CD4-positive, CD25-positive, alpha-beta regulatory T cell (primary cell): ENCODE measurements at regions not wholly inside any gene's neighbourhood (a gene's known extent, or its start where the extent isn't known, plus 50 kb on each side); places are given as distances from the start of the nearest gene placed in this dataset.
A peak's percentile ranks its signal among the peaks of the same experiment; 100 is the strongest.
"Not testable (repeated sequence)": the region's sequence is repeated elsewhere in the genome, so short reads cannot be mapped to it uniquely, and the experiment has no call there.

Experiments used
- ATAC-seq, 2 donors: fragments of 150-1000 bp; cut with Tn5 transposase; one replicate each; pipeline ENCODE4 v1.10.0; 2021; ENCODE audit warnings: low read depth in 2 of 2, moderate number of reproducible peaks in 2 of 2, moderate library complexity in 1 of 2
- DNase-seq, 3 donors: peaks; one replicate each; pipeline versions ENCODE4 v3.0.0 to v3.0.0-alpha.2; 2012 to 2022; ENCODE audit warnings: mixed read lengths in 1 of 3
- H3K27ac ChIP-seq: one replicate; pipeline ENCODE4 v1.7.0; 2013; ENCODE audit warnings: mild to moderate bottlenecking, low read length; ENCODE audit not compliant: insufficient read depth, poor library complexity, severe bottlenecking
- H3K27me3 ChIP-seq: one replicate; pipeline ENCODE4 v1.7.0; 2013; ENCODE audit warnings: low read length; ENCODE audit not compliant: control insufficient read depth, insufficient read depth
- H3K36me3 ChIP-seq: one replicate; pipeline ENCODE4 v1.7.0; 2013; ENCODE audit warnings: mild to moderate bottlenecking, low read length, moderate library complexity; ENCODE audit not compliant: control insufficient read depth, insufficient read depth
- H3K4me1 ChIP-seq: 2 replicates; pipeline ENCODE4 v1.7.0; 2013; ENCODE audit warnings: mild to moderate bottlenecking, low read length; ENCODE audit not compliant: insufficient read depth, control insufficient read depth, poor library complexity, severe bottlenecking
- H3K4me3 ChIP-seq: one replicate; pipeline ENCODE4 v1.7.0; 2013; ENCODE audit warnings: low read depth, mild to moderate bottlenecking, low read length, moderate library complexity
- H3K9me3 ChIP-seq, 2 experiments: 1 replicate in 1 of 2; 2 replicates in 1 of 2; pipeline ENCODE4 v1.7.0; 2013; ENCODE audit warnings: low read length in 2 of 2, mild to moderate bottlenecking in 1 of 2, moderate library complexity in 1 of 2; ENCODE audit not compliant: control insufficient read depth in 2 of 2
- H3K27ac Mint-ChIP-seq, 3 donors: one replicate each; pipeline ENCODE4 v1.8.0; 2020 to 2022; ENCODE audit warnings: mild to moderate bottlenecking in 3 of 3, mixed read lengths in 3 of 3, moderate library complexity in 2 of 3
- H3K27me3 Mint-ChIP-seq: one replicate; pipeline ENCODE4 v1.8.0; 2022; ENCODE audit warnings: mild to moderate bottlenecking, mixed read lengths
- H3K36me3 Mint-ChIP-seq: one replicate; pipeline ENCODE4 v1.8.0; 2020; ENCODE audit warnings: mixed read lengths
- H3K4me1 Mint-ChIP-seq, 4 donors: one replicate each; pipeline ENCODE4 v1.8.0; 2020 to 2022; ENCODE audit warnings: mixed read lengths in 4 of 4, mild to moderate bottlenecking in 1 of 4
- H3K4me3 Mint-ChIP-seq, 4 donors: one replicate each; pipeline ENCODE4 v1.8.0; 2020 to 2022; ENCODE audit warnings: mild to moderate bottlenecking in 4 of 4, mixed read lengths in 4 of 4, moderate library complexity in 3 of 4
- H3K9me3 Mint-ChIP-seq, 7 donors: one replicate each; pipeline ENCODE4 v1.8.0; 2020 to 2022; ENCODE audit warnings: mixed read lengths in 7 of 7, mild to moderate bottlenecking in 3 of 7, moderate library complexity in 2 of 7

- Histone ChIP-seq H3K4me1 (no peaks in the 10 kb centered on the region), H3K4me3 (no peak overlapping the region), H3K27me3 (no peaks in the 10 kb centered on the region), H3K9me3 (no peaks in the 10 kb centered on the region), H3K36me3 (no peaks in the 10 kb centered on the region), H3K27ac (no peak overlapping the region)
- ATAC-seq (peak in 1 of 2 donors; percentile 37), DNase-seq (peak in 1 of 3 donors; percentile 14)
- H3K27ac Mint-ChIP-seq: no peak overlapping the region
- H3K9me3 Mint-ChIP-seq: peaks cover 0 to 2% (median 0%) of the 10 kb centered on the region in 7 donors
- no peaks in the 10 kb centered on the region for H3K4me1 Mint-ChIP-seq
- no peak overlapping the region for H3K4me3 Mint-ChIP-seq
- H3K27me3 Mint-ChIP-seq: no peaks in the 10 kb centered on the region
- H3K36me3 Mint-ChIP-seq: no peaks in the 10 kb centered on the region
These were observed 68.0 kb upstream of the ATXN3L start for GRCh38 chrX:13387666-13388494.

- Histone ChIP-seq H3K27ac (no peak overlapping the region), H3K36me3 (no peaks in the 10 kb centered on the region), H3K27me3 (no peaks in the 10 kb centered on the region), H3K9me3 (no peaks in the 10 kb centered on the region), H3K4me3 (no peak overlapping the region), H3K4me1 (no peaks in the 10 kb centered on the region)
- no peak for DNase-seq
- Mint-ChIP-seq H3K9me3 (peaks cover 0 to 2% (median 0%) of the 10 kb centered on the region in 7 donors), H3K4me3 (no peak overlapping the region), H3K36me3 (no peaks in the 10 kb centered on the region), H3K4me1 (no peaks in the 10 kb centered on the region), H3K27me3 (no peaks in the 10 kb centered on the region), H3K27ac (no peak overlapping the region)
- ATAC-seq: no peak
These were observed 66.8 kb upstream of the ATXN3L start for GRCh38 chrX:13386636-13387035.

DNA sequence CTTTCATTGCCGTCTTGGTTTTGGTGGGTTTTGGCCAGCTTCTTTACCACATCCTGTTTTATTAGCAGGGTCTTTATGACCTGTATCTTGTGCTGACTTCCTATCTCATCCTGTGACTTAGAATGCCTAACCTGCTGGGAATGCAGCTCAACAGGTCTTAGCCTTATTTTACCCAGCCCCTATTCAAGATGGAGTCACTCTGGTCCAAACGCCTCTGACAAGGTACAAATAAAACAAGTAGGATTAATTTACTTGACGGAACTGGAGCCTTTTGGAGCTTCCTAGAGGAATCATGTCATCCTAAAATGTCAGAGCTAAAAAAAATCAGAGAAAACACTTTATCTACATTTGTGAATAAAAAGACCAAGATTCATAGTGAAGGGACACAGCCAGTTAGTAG lies 66.2 kb upstream of the ATXN3L start:
- H3K9me3 Mint-ChIP-seq: peaks cover 0 to 2% (median 0%) of the 10 kb centered on the region in 7 donors
- no peak overlapping the region for H3K4me3 ChIP-seq
- no peaks in the 10 kb centered on the region for H3K36me3 ChIP-seq
- DNase-seq (no peak), ATAC-seq (no peak)
- H3K9me3 ChIP-seq: no peaks in the 10 kb centered on the region
- no peaks in the 10 kb centered on the region for H3K4me1 ChIP-seq
- H3K27ac Mint-ChIP-seq: no peak overlapping the region
- no peaks in the 10 kb centered on the region for H3K27me3 ChIP-seq
- no peaks in the 10 kb centered on the region for H3K4me1 Mint-ChIP-seq
- no peaks in the 10 kb centered on the region for H3K36me3 Mint-ChIP-seq
- H3K27ac ChIP-seq: no peak overlapping the region
- no peaks in the 10 kb centered on the region for H3K27me3 Mint-ChIP-seq
- no peak overlapping the region for H3K4me3 Mint-ChIP-seq

GRCh38 chrX:13383907-13384306 lies 64.1 kb upstream of the ATXN3L start:
- Histone ChIP-seq H3K9me3 (no peaks in the 10 kb centered on the region), H3K36me3 (no peaks in the 10 kb centered on the region), H3K27me3 (no peaks in the 10 kb centered on the region), H3K27ac (no peak overlapping the region), H3K4me3 (no peak overlapping the region), H3K4me1 (no peaks in the 10 kb centered on the region)
- Mint-ChIP-seq H3K4me3 (no peak overlapping the region), H3K9me3 (peaks cover 0 to 1% (median 0%) of the 10 kb centered on the region in 7 donors), H3K36me3 (no peaks in the 10 kb centered on the region), H3K27me3 (no peaks in the 10 kb centered on the region), H3K27ac (peak overlapping the region in 1 of 3 donors; percentile 20), H3K4me1 (no peaks in the 10 kb centered on the region)
- ATAC-seq (no peak), DNase-seq (no peak)

- H3K4me1 ChIP-seq: no peaks in the 10 kb centered on the region
- H3K36me3 Mint-ChIP-seq: no peaks in the 10 kb centered on the region
- H3K27me3 Mint-ChIP-seq: no peaks in the 10 kb centered on the region
- DNase-seq (no peak), ATAC-seq (no peak)
- peaks cover 0 to 2% (median 0%) of the 10 kb centered on the region in 7 donors for H3K9me3 Mint-ChIP-seq
- no peaks in the 10 kb centered on the region for H3K9me3 ChIP-seq
- no peaks in the 10 kb centered on the region for H3K36me3 ChIP-seq
- no peaks in the 10 kb centered on the region for H3K4me1 Mint-ChIP-seq
- H3K4me3 Mint-ChIP-seq: no peak overlapping the region
- no peak overlapping the region for H3K27ac ChIP-seq
- no peaks in the 10 kb centered on the region for H3K27me3 ChIP-seq
- H3K27ac Mint-ChIP-seq: no peak overlapping the region
- H3K4me3 ChIP-seq: no peak overlapping the region
These were observed 61.7 kb upstream of the ATXN3L start for GRCh38 chrX:13381514-13381913.

GRCh38 chrX:13380211-13380610 lies 60.4 kb upstream of the ATXN3L start:
- H3K27ac ChIP-seq: no peak overlapping the region
- DNase-seq (no peak), ATAC-seq (no peak)
- H3K4me1 ChIP-seq: no peaks in the 10 kb centered on the region
- Mint-ChIP-seq H3K27me3 (no peaks in the 10 kb centered on the region), H3K9me3 (peaks cover 0 to 2% (median 0%) of the 10 kb centered on the region in 7 donors), H3K4me3 (no peak overlapping the region), H3K27ac (no peak overlapping the region), H3K4me1 (no peaks in the 10 kb centered on the region), H3K36me3 (no peaks in the 10 kb centered on the region)
- no peaks in the 10 kb centered on the region for H3K9me3 ChIP-seq
- H3K36me3 ChIP-seq: no peaks in the 10 kb centered on the region
- H3K4me3 ChIP-seq: no peak overlapping the region
- H3K27me3 ChIP-seq: no peaks in the 10 kb centered on the region

DNA sequence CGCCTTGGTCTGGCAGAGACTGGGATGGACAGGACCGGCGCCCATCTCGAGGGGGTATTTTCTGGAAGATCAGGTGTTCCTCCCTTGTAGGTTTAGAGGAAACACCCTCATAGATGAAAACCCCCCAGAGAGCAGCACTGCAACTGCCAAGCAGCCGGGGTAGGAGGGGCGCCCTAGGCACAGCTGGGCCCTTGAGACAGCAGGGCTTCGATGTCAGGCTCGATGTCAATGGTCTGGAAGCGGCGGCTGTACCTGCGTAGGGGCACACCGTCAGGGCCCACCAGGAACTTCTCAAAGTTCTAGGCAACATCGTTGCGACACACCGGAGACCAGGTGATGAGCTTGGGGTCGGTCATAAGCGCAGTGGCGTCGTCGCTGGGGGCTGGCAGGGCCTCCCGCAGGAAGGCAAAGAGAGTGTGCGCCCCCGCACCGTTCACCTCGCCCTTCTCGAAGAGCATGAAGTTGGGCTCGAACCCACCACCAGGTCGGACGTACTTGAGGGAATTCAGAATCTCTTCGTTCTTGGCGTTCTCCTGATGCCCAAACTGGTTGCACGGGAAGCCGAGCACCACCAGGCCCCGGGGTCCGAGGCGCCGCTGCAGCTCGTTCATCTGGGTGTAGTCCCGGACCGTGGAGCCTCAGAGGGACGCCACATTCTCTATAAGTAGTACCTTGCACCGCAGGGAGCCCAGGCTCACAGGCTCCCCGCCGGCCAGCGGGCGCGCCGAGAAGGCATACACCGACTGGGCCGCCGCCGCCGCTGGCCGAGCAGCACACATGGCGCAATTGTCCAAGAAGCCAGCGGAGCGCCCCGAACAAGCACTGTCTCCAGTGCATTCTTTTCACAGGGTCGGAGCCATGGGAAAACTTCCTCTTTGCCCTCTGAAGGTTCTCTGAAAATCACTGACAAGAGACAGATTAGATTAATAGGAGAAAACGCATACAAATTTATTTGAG lies 59.0 kb upstream of the ATXN3L start:
- H3K4me1 ChIP-seq, H3K36me3 Mint-ChIP-seq, DNase-seq, H3K9me3 ChIP-seq, H3K27ac ChIP-seq, H3K27me3 ChIP-seq, H3K27me3 Mint-ChIP-seq, H3K4me1 Mint-ChIP-seq, H3K36me3 ChIP-seq, H3K4me3 Mint-ChIP-seq, H3K4me3 ChIP-seq, H3K9me3 Mint-ChIP-seq, H3K27ac Mint-ChIP-seq: not testable (repeated sequence)
- ATAC-seq: peak in 1 of 2 donors; percentile 57
